Suprapubic skin (tissue), 4 donors: ENCODE measurements at regions not wholly inside any gene's neighbourhood (a gene's known extent, or its start where the extent isn't known, plus 50 kb on each side); places are given as distances from the start of the nearest gene placed in this dataset.

ENCODE experiments used
- DNase-seq, 2 donors: peaks; one replicate each; pipeline ENCODE4 v3.0.0-alpha.2; 2019; ENCODE audit warnings: low spot score in 2 of 2
- H3K27ac ChIP-seq: fragments of 200-600 bp; sonication (generic); one replicate; pipeline ENCODE4 v1.5.1; 2019
- H3K27me3 ChIP-seq: fragments of 200-600 bp; sonication (generic); one replicate; pipeline ENCODE4 v1.5.1; 2019
- H3K36me3 ChIP-seq: fragments of 200-600 bp; sonication (generic); one replicate; pipeline ENCODE4 v1.5.1; 2019
- H3K4me1 ChIP-seq: fragments of 200-600 bp; sonication (generic); one replicate; pipeline ENCODE4 v1.5.1; 2019
- H3K4me3 ChIP-seq: fragments of 200-600 bp; sonication (generic); one replicate; pipeline ENCODE4 v1.5.1; 2019; ENCODE audit warnings: mild to moderate bottlenecking
- H3K9me3 ChIP-seq: fragments of 200-600 bp; sonication (generic); one replicate; pipeline ENCODE4 v1.5.1; 2019
- CTCF ChIP-seq, 2 donors: fragments of 200-600 bp in 1 of 2; fragments of 450-650 bp in 1 of 2; sonication (generic) in 1 of 2; IDR thresholded peaks; one replicate each; pipeline ENCODE4 v1.5.1; 2016 to 2019; ENCODE audit warnings: antibody characterized with exemption in 2 of 2, mild to moderate bottlenecking in 1 of 2, moderate library complexity in 1 of 2
- EP300 ChIP-seq: sonication (generic); formaldehyde crosslinking; IDR thresholded peaks from one replicate; pipeline ENCODE4 v1.6.1; 2017; ENCODE audit warnings: antibody characterized with exemption
- POLR2A ChIP-seq, 2 donors: fragments of 450-650 bp; IDR thresholded peaks; one replicate each; pipeline ENCODE4 v1.6.1; 2017; ENCODE audit warnings: antibody characterized with exemption in 2 of 2, mild to moderate bottlenecking in 2 of 2, moderate library complexity in 2 of 2
- POLR2AphosphoS5 ChIP-seq, 3 donors: sonication (generic); formaldehyde crosslinking; IDR thresholded peaks; one replicate each; pipeline ENCODE4 v1.6.1; 2017; ENCODE audit warnings: antibody characterized with exemption in 3 of 3
- WGBS: methylation state at CpG from one replicate; pipeline ENCODE4 v1.1.5; 2018; 5-methylcytosine and 5-hydroxymethylcytosine counted together

GRCh38 chr15:29429584-29429983, 160.0 kb upstream of the NSMCE3 start:
- no peaks in the 10 kb centered on the region for H3K4me1 ChIP-seq
- no peaks in the 10 kb centered on the region for H3K36me3 ChIP-seq
- TF ChIP-seq POLR2A (IDR thresholded peaks at IDR 0.05) (no peak), CTCF (IDR thresholded peaks at IDR 0.05) (no peak), POLR2AphosphoS5 (IDR thresholded peaks at IDR 0.05) (no peak), EP300 (no peak)
- DNase-seq = no peak
- no peak overlapping the region for H3K4me3 ChIP-seq
- peaks cover 4% of the 10 kb centered on the region for H3K27me3 ChIP-seq
- 92% methylated on average over 13 of the region's 13 CpGs for WGBS
- no peak overlapping the region for H3K27ac ChIP-seq
- H3K9me3 ChIP-seq = peaks cover 4% of the 10 kb centered on the region

- Histone ChIP-seq H3K27me3 (peaks cover 4% of the 10 kb centered on the region), H3K27ac (no peak overlapping the region), H3K9me3 (peaks cover 4% of the 10 kb centered on the region), H3K4me1 (no peaks in the 10 kb centered on the region), H3K36me3 (no peaks in the 10 kb centered on the region), H3K4me3 (no peak overlapping the region)
- WGBS = 82% methylated on average over 7 of the region's 7 CpGs
- TF ChIP-seq POLR2AphosphoS5 (IDR thresholded peaks at IDR 0.05) = no peak
- no peak for DNase-seq
Measured at GRCh38 chr15:29428925-29429573, 159.4 kb upstream of the NSMCE3 start.

GRCh38 chr15:29425864-29426263, 156.2 kb upstream of the NSMCE3 start:
- H3K9me3 ChIP-seq = peaks cover 4% of the 10 kb centered on the region
- TF ChIP-seq EP300 (no peak), POLR2A (IDR thresholded peaks at IDR 0.05) (no peak), POLR2AphosphoS5 (IDR thresholded peaks at IDR 0.05) (no peak), CTCF (IDR thresholded peaks at IDR 0.05) (no peak)
- no peaks in the 10 kb centered on the region for H3K4me1 ChIP-seq
- no peak for DNase-seq
- H3K36me3 ChIP-seq = no peaks in the 10 kb centered on the region
- H3K27me3 ChIP-seq = no peaks in the 10 kb centered on the region
- no peak overlapping the region for H3K4me3 ChIP-seq
- H3K27ac ChIP-seq = no peak overlapping the region

- TF ChIP-seq CTCF (IDR thresholded peaks at IDR 0.05) = no peak
- no peaks in the 10 kb centered on the region for H3K4me1 ChIP-seq
- no peak overlapping the region for H3K27ac ChIP-seq
- no peak for DNase-seq
- H3K9me3 ChIP-seq = peaks cover 4% of the 10 kb centered on the region
- no peaks in the 10 kb centered on the region for H3K36me3 ChIP-seq
- H3K4me3 ChIP-seq = no peak overlapping the region
- H3K27me3 ChIP-seq = no peaks in the 10 kb centered on the region
- 95% methylated on average over 4 of the region's 4 CpGs for WGBS
Measured at GRCh38 chr15:29424118-29424517, 154.5 kb upstream of the NSMCE3 start.

GRCh38 chr15:29422606-29423005, 153.0 kb upstream of the NSMCE3 start:
- Histone ChIP-seq H3K27ac (no peak overlapping the region), H3K4me1 (no peaks in the 10 kb centered on the region), H3K9me3 (no peaks in the 10 kb centered on the region), H3K4me3 (no peak overlapping the region), H3K36me3 (no peaks in the 10 kb centered on the region), H3K27me3 (no peaks in the 10 kb centered on the region)
- no peak for DNase-seq
- 95% methylated on average over 2 of the region's 2 CpGs for WGBS
- TF ChIP-seq POLR2A (IDR thresholded peaks at IDR 0.05) (no peak), EP300 (no peak), POLR2AphosphoS5 (IDR thresholded peaks at IDR 0.05) (no peak), CTCF (IDR thresholded peaks at IDR 0.05) (no peak)

GRCh38 chr15:29420188-29420587, 150.6 kb upstream of the NSMCE3 start:
- no peak for DNase-seq
- Histone ChIP-seq H3K27ac (no peak overlapping the region), H3K36me3 (no peaks in the 10 kb centered on the region), H3K4me1 (no peaks in the 10 kb centered on the region), H3K9me3 (no peaks in the 10 kb centered on the region), H3K4me3 (no peak overlapping the region), H3K27me3 (no peaks in the 10 kb centered on the region)
- TF ChIP-seq EP300 = no peak
- TF ChIP-seq POLR2AphosphoS5 (IDR thresholded peaks at IDR 0.05) = no peak
- TF ChIP-seq POLR2A (IDR thresholded peaks at IDR 0.05) = no peak
- no peak for TF ChIP-seq CTCF (IDR thresholded peaks at IDR 0.05)
- 78% methylated on average over 2 of the region's 2 CpGs for WGBS
